GM10266 (cell line): ENCODE measurements at regions not wholly inside any gene's neighbourhood (a gene's known extent, or its start where the extent isn't known, plus 50 kb on each side); places are given as distances from the start of the nearest gene placed in this dataset.
"Not testable (repeated sequence)": the region's sequence is repeated elsewhere in the genome, so short reads cannot be mapped to it uniquely, and the experiment has no call there.

Source experiments
- DNase-seq: peaks from one replicate; pipeline ENCODE4 v3.0.0; 2012; ENCODE audit errors: extremely low spot score
- CTCF ChIP-seq: IDR thresholded peaks from 2 replicates; pipeline ENCODE4 v1.5.1; 2012; ENCODE audit warnings: mild to moderate bottlenecking, low read depth; ENCODE audit not compliant: control insufficient read depth, insufficient read depth; ENCODE audit errors: missing control alignments

DNA sequence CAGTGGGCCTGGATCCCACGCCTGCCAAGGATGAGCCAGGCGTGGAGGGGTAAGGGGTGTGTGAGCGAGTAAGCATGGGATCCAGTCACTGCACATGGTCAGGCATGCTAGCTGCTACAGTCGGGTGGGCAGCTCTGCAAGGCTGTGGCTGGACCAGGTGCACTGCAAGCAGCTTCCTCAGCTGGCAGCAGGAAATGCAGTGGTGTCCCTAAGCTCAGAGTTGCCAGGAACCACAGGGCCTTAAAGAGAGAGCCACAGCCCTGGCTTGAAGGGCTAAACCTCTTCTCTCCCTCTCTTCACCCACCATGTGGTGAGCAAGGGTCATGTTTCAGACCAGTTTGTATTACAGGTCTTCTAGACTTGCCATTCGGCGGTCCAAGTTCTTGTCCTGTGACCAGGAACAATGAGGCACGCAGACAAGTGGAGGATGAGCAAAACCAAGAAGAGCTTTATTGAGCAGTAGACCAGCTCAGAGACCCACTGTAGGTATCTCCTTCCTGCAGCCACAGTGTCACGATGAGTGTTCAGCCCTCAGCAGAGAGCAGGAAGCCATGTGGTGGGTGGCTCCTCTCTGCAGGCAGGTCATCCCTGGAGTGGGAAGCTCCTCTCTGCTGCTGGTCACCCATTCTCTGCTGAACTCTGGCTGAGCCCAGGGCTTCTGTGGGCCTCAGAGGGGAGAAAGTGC is 511.9 kb downstream of the PYDC2 start:
- TF ChIP-seq CTCF = no peak
- DNase-seq = no peak

DNA sequence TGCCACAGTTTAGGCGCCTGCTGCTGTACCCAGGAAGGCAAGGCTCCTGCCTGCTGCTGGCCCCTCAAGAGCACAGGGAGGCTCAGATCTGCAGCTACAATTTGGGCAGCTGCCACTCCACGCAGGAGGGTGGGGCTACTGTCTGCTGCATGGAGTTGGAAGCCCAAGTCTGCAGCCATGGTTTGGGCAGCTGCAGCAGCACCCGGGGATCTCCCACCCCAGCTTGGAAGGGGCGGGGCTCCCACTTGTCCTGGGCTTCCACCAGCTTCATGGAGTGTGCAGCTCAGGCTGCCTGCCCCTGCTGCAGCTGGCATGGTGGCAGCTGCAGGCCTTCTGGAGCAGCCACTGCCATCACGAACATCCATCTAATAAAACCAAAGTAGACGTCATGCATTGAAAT is 512.9 kb downstream of the PYDC2 start:
- no peak for TF ChIP-seq CTCF
- no peak for DNase-seq

GRCh38 chr3:191975936-191976335 is 515.0 kb downstream of the PYDC2 start:
- TF ChIP-seq CTCF = no peak

GRCh38 chr3:191980443-191980842 is 519.5 kb downstream of the PYDC2 start:
- no peak for TF ChIP-seq CTCF
- DNase-seq = no peak

More at GRCh38 chr3:191975936-191976335, 515.0 kb downstream of the PYDC2 start:
- no peak for DNase-seq

GRCh38 chr3:191982481-191982880 is 521.5 kb downstream of the PYDC2 start:
- TF ChIP-seq CTCF = no peak
- no peak for DNase-seq

GRCh38 chr3:191985691-191986090 is 524.7 kb downstream of the PYDC2 start:
- no peak for TF ChIP-seq CTCF
- no peak for DNase-seq

DNA sequence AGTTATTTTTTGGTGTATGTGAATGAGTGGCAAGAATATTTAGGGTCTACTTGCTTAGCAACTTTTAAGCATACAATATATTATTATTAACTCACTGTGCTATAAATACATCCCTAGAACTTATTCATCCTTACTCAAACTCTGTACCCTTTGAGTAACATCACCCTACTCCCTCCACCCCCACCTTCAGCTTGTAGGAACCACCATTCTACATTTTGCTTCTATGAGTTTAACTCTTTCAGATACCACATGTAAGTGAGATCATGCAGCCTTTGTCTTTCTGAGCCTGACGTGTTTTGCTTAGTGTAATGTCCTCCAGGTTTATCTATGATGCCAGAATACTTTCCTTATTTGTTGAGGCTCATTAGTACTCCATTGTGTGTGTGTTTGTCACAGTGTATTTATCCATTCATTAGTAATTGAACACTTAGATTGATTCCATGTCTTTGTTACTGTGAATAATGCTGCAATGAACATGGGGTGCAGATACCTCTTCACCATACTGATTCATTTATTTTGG is 526.9 kb downstream of the PYDC2 start:
- no peak for TF ChIP-seq CTCF
- DNase-seq = no peak

DNA sequence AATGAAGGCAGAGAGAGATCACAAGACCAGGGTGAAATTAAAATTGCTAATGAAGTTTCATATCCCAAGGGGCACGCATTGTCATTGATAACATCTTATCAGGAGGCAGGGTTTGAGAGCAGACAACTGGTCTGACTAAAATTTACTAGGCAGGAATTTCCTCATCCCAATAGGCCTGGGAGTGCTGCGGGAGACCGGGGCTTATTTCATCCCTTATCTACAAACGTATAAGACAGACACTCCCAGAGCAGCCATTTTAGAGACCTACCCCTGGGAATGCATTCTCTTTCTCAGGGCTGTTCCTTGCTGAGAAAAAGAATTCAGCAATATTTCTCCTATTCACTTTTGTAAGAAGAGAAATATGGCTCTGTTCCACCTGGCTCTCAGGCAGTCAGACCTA is 533.0 kb downstream of the PYDC2 start:
- DNase-seq = not testable (repeated sequence)
